Chondrocyte (in vitro differentiated cells): ENCODE measurements at regions not wholly inside any gene's neighbourhood (a gene's known extent, or its start where the extent isn't known, plus 50 kb on each side); places are given as distances from the start of the nearest gene placed in this dataset.

Experiments used
- DNase-seq: peaks from one replicate; pipeline ENCODE4 v3.0.0; 2021; ENCODE audit warnings: mixed read lengths, low spot score
- H3K27ac Mint-ChIP-seq: one replicate; pipeline ENCODE4 v1.8.0; 2021; ENCODE audit warnings: mild to moderate bottlenecking, moderate library complexity, mixed read lengths; ENCODE audit not compliant: unreplicated experiment
- H3K27me3 Mint-ChIP-seq: 2 replicates; pipeline ENCODE4 v1.8.0; 2021; ENCODE audit warnings: low read depth, mixed read lengths
- H3K36me3 Mint-ChIP-seq: 2 replicates; pipeline ENCODE4 v1.8.0; 2021; ENCODE audit warnings: low read depth, mixed read lengths
- H3K4me1 Mint-ChIP-seq: 2 replicates; pipeline ENCODE4 v1.8.0; 2021; ENCODE audit warnings: low read depth, mild to moderate bottlenecking, mixed read lengths
- H3K4me3 Mint-ChIP-seq: one replicate; pipeline ENCODE4 v1.8.0; 2021; ENCODE audit warnings: mild to moderate bottlenecking, moderate library complexity, mixed read lengths; ENCODE audit not compliant: unreplicated experiment
- H3K9me3 Mint-ChIP-seq: 2 replicates; pipeline ENCODE4 v1.8.0; 2021; ENCODE audit warnings: low read depth, mixed read lengths
- CTCF ChIP-seq: fragments of 200-600 bp; sonication (generic); IDR thresholded peaks from 2 replicates; pipeline ENCODE4 v1.5.0; 2021; ENCODE audit warnings: antibody characterized with exemption, mild to moderate bottlenecking, moderate library complexity

- Mint-ChIP-seq H3K27me3 (peaks cover 2% of the 10 kb centered on the region), H3K9me3 (peaks cover 8% of the 10 kb centered on the region), H3K4me1 (no peaks in the 10 kb centered on the region), H3K36me3 (no peaks in the 10 kb centered on the region), H3K4me3 (no peak overlapping the region), H3K27ac (no peak overlapping the region)
- TF ChIP-seq CTCF = no peak
- no peak for DNase-seq
These were observed 254.0 kb upstream of the NOVA1 start for GRCh38 chr14:26851793-26852192.

- H3K4me3 Mint-ChIP-seq = no peak overlapping the region
- TF ChIP-seq CTCF = no peak
- no peak for DNase-seq
- no peaks in the 10 kb centered on the region for H3K36me3 Mint-ChIP-seq
- peaks cover 6% of the 10 kb centered on the region for H3K9me3 Mint-ChIP-seq
- no peak overlapping the region for H3K27ac Mint-ChIP-seq
- H3K4me1 Mint-ChIP-seq = no peaks in the 10 kb centered on the region
- peaks cover 4% of the 10 kb centered on the region for H3K27me3 Mint-ChIP-seq
These were observed 257.4 kb upstream of the NOVA1 start for GRCh38 chr14:26855077-26855753.

GRCh38 chr14:26856876-26857518 is 259.2 kb upstream of the NOVA1 start:
- H3K27me3 Mint-ChIP-seq = peaks cover 5% of the 10 kb centered on the region
- no peak for TF ChIP-seq CTCF
- no peak for DNase-seq
- H3K9me3 Mint-ChIP-seq = no peaks in the 10 kb centered on the region
- H3K36me3 Mint-ChIP-seq = no peaks in the 10 kb centered on the region
- H3K27ac Mint-ChIP-seq = no peak overlapping the region
- H3K4me3 Mint-ChIP-seq = no peak overlapping the region
- H3K4me1 Mint-ChIP-seq = no peaks in the 10 kb centered on the region

GRCh38 chr14:26859483-26859882 is 261.6 kb upstream of the NOVA1 start:
- no peaks in the 10 kb centered on the region for H3K4me1 Mint-ChIP-seq
- peaks cover 5% of the 10 kb centered on the region for H3K27me3 Mint-ChIP-seq
- H3K27ac Mint-ChIP-seq = no peak overlapping the region
- TF ChIP-seq CTCF = no peak
- DNase-seq = no peak
- H3K9me3 Mint-ChIP-seq = no peaks in the 10 kb centered on the region
- no peaks in the 10 kb centered on the region for H3K36me3 Mint-ChIP-seq
- no peak overlapping the region for H3K4me3 Mint-ChIP-seq

GRCh38 chr14:26860111-26860510 is 262.3 kb upstream of the NOVA1 start:
- Mint-ChIP-seq H3K9me3 (no peaks in the 10 kb centered on the region), H3K36me3 (no peaks in the 10 kb centered on the region), H3K4me3 (no peak overlapping the region), H3K27ac (no peak overlapping the region), H3K27me3 (peaks cover 5% of the 10 kb centered on the region), H3K4me1 (no peaks in the 10 kb centered on the region)
- DNase-seq = no peak
- TF ChIP-seq CTCF = no peak
